B cell (primary cell): ENCODE measurements at regions not wholly inside any gene's neighbourhood (a gene's known extent, or its start where the extent isn't known, plus 50 kb on each side); places are given as distances from the start of the nearest gene placed in this dataset.

Experiments
- ATAC-seq: fragments of 200-7000 bp; cut with Tn5 transposase; one replicate; pipeline ENCODE4 v1.10.0; 2021; ENCODE audit warnings: low read depth, mild to moderate bottlenecking, moderate number of reproducible peaks, moderate library complexity
- CTCF ChIA-PET: fragments of 350-600 bp; sonication (Branson Sonifier 250); formaldehyde crosslinking; loops from one replicate; lab custom pipeline; 2021; ENCODE audit warnings: antibody characterized with exemption, inconsistent platforms; lab: Charles Lee
- POLR2A ChIA-PET: fragments of 350-600 bp; sonication (Branson Sonifier 250); formaldehyde crosslinking; loops from one replicate; lab custom pipeline; 2021; ENCODE audit warnings: antibody characterized with exemption; lab: Charles Lee
- DNase-seq: peaks from one replicate; pipeline ENCODE4 v3.0.0; 2013
- H2AFZ ChIP-seq: 2 replicates; pipeline ENCODE4 v1.6.1; 2012; ENCODE audit warnings: mild to moderate bottlenecking, low read depth, low read length; ENCODE audit not compliant: insufficient read depth, poor library complexity, severe bottlenecking
- H3K27ac ChIP-seq, 2 donors: 1 replicate in 1 of 2; 2 replicates in 1 of 2; pipeline ENCODE4 v1.5.1; 2012 to 2013; ENCODE audit warnings: low read length in 2 of 2, mild to moderate bottlenecking in 2 of 2, moderate library complexity in 1 of 2
- H3K27me3 ChIP-seq, 4 experiments: fragments of 200-600 bp in 1 of 4; sonication (generic) in 1 of 4; replicated peaks in 1 of 4; 1 replicate in 2 of 4; 2 replicates in 2 of 4; pipeline versions ENCODE4 v1.6.1 to v1.7.0; 2013 to 2016; ENCODE audit warnings: low read length in 3 of 4, mild to moderate bottlenecking in 2 of 4, mixed read lengths in 1 of 4, moderate library complexity in 1 of 4; ENCODE audit not compliant: insufficient read depth in 4 of 4, control insufficient read depth in 3 of 4; ENCODE audit errors: control extremely low read depth in 1 of 4
- H3K36me3 ChIP-seq, 2 experiments: replicated peaks in 1 of 2; 1 replicate in 1 of 2; 2 replicates in 1 of 2; pipeline versions ENCODE4 v1.6.1 to v1.7.1; 2013; ENCODE audit warnings: low read length in 1 of 2; ENCODE audit not compliant: insufficient read depth in 2 of 2, control insufficient read depth in 1 of 2; ENCODE audit errors: control extremely low read depth in 1 of 2, extremely low read depth in 1 of 2
- H3K4me1 ChIP-seq, 2 donors: fragments of 200-600 bp in 1 of 2; sonication (generic) in 1 of 2; 1 replicate in 1 of 2; 2 replicates in 1 of 2; pipeline versions ENCODE4 v1.5.1 to v1.6.1; 2013 to 2017; ENCODE audit warnings: low read length in 2 of 2; ENCODE audit not compliant: control insufficient read depth in 2 of 2, insufficient read depth in 2 of 2
- H3K4me2 ChIP-seq: replicated peaks from 2 replicates; pipeline ENCODE3; 2012; ENCODE audit warnings: mild to moderate bottlenecking, low read depth, low read length; ENCODE audit not compliant: poor library complexity, severe bottlenecking
- H3K4me3 ChIP-seq, 5 experiments: fragments of 200-600 bp in 1 of 5; sonication (generic) in 1 of 5; 1 replicate in 3 of 5; 2 replicates in 2 of 5; pipeline versions ENCODE4 v1.5.1 to v1.7.0; 2011 to 2016; ENCODE audit warnings: low read length in 4 of 5, mild to moderate bottlenecking in 4 of 5, low read depth in 2 of 5, control low read depth in 1 of 5, moderate library complexity in 1 of 5; ENCODE audit not compliant: insufficient read depth in 1 of 5; ENCODE audit errors: control extremely low read depth in 1 of 5, extremely low read depth in 1 of 5
- H3K79me2 ChIP-seq: fragments of 200-600 bp; sonication (generic); one replicate; pipeline ENCODE4 v1.6.0; 2016; ENCODE audit warnings: low read length; ENCODE audit not compliant: control insufficient read depth, insufficient read depth
- H3K9ac ChIP-seq: fragments of 200-600 bp; sonication (generic); 2 replicates; pipeline ENCODE4 v1.6.1; 2017; ENCODE audit warnings: mild to moderate bottlenecking, low read length, moderate library complexity
- H3K9me3 ChIP-seq, 3 donors: one replicate each; pipeline versions ENCODE4 v1.6.1 to v1.7.1; 2013; ENCODE audit warnings: low read length in 2 of 3; ENCODE audit not compliant: control insufficient read depth in 2 of 3, insufficient read depth in 1 of 3; ENCODE audit errors: control extremely low read depth in 1 of 3
- H4K20me1 ChIP-seq: 2 replicates; pipeline ENCODE4 v1.6.0; 2012; ENCODE audit warnings: mild to moderate bottlenecking, low read length; ENCODE audit not compliant: insufficient read depth, control insufficient read depth, poor library complexity, severe bottlenecking
- H3K27ac Mint-ChIP-seq: one replicate; pipeline ENCODE4 v1.8.0; 2021; ENCODE audit warnings: mixed read lengths
- H3K27me3 Mint-ChIP-seq: one replicate; pipeline ENCODE4 v1.8.0; 2021; ENCODE audit warnings: mixed read lengths
- H3K4me1 Mint-ChIP-seq: one replicate; pipeline ENCODE4 v1.8.0; 2021; ENCODE audit warnings: mixed read lengths
- H3K4me3 Mint-ChIP-seq: one replicate; pipeline ENCODE4 v1.8.0; 2021; ENCODE audit warnings: mixed read lengths
- H3K9me3 Mint-ChIP-seq: one replicate; pipeline ENCODE4 v1.8.0; 2022; ENCODE audit warnings: mixed read lengths; ENCODE audit not compliant: insufficient read depth
- EZH2 ChIP-seq: IDR thresholded peaks from 2 replicates; pipeline ENCODE4 v1.6.1; 2012; ENCODE audit warnings: borderline replicate concordance, low read depth, mild to moderate bottlenecking, moderate library complexity, low read length; ENCODE audit not compliant: insufficient read depth, poor library complexity, severe bottlenecking
- WGBS: methylation state at CpG from one replicate; pipeline ENCODE4 v1.1.5; 2013; ENCODE audit warnings: missing lambda C conversion rate; ENCODE audit not compliant: insufficient coverage; 5-methylcytosine and 5-hydroxymethylcytosine counted together
- intact Hi-C: fragments of 100-400 bp; cut with micrococcal nuclease; formaldehyde crosslinking; loops from one replicate; pipeline ENCODE4 v1.10.0; 2022
- TF ChIP-seq, protein P1 (sequence below): fragments of 200-600 bp; IDR thresholded peaks from one replicate; pipeline ENCODE4 v1.8.0; 2022; ENCODE audit warnings: antibody characterized with exemption, mild to moderate bottlenecking

DNA sequence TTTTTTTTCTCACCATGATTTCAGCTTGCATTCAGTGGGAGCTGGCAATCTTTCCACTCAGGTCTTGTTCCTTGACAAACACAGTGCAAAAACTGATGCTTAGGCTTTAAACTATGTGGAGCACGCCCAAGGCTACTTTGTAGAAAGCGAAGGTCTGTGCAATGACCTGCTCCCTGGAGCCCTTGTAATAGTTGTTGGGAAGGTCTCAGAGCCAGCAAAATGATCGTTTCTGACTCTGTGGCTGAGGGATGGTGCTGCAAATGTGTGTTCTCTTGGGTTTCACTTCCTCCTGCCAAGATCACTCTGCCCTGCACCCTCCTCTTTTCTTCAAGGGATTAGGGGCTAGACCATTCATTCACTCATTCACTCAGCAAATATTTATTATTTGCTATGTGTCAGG is 249.7 kb upstream of the MAP3K1 start:
- Histone ChIP-seq H3K4me2 (peak overlapping the region; percentile 68), H3K9ac (peak overlapping the region; percentile 19), H3K9me3 (no peaks in the 10 kb centered on the region), H2AFZ (peak overlapping the region; percentile 35), H3K4me3 (peak overlapping the region in 3 of 5 experiments; percentile 6 to 20 (median 9)), H4K20me1 (no peaks in the 10 kb centered on the region), H3K79me2 (no peaks in the 10 kb centered on the region), H3K27me3 (no peaks in the 10 kb centered on the region), H3K4me1 (peaks cover 34 to 35% of the 10 kb centered on the region in 2 donors), H3K36me3 (no peaks in the 10 kb centered on the region), H3K27ac (no peak overlapping the region)
- H3K27me3 Mint-ChIP-seq: no peaks in the 10 kb centered on the region
- peak; percentile 82 for DNase-seq
- CTCF ChIA-PET: interaction anchor here (1.0 to 4.1 kb wide), 12 partner anchors 10 to 295 kb away, joined by 3 to 21 read pairs (median 4); partner anchors contain the start of gene MAP3K1
- peak overlapping the region; percentile 69 for H3K27ac Mint-ChIP-seq
- H3K4me3 Mint-ChIP-seq: peak overlapping the region; percentile 56
- peak; percentile 97 for ATAC-seq
- peaks cover under 1% of the 10 kb centered on the region for H3K9me3 Mint-ChIP-seq
- intact Hi-C loops: loop anchor here (1.0 to 5.0 kb wide), 9 partner anchors 17 to 295 kb away; partner anchors contain the start of gene MAP3K1
- peaks cover 41% of the 10 kb centered on the region for H3K4me1 Mint-ChIP-seq
- POLR2A ChIA-PET: interaction anchor here (0.6 to 3.1 kb wide), 4 partner anchors 15 to 149 kb away, joined by 3 to 13 read pairs (median 4); no protein-coding TSS in a partner anchor
- WGBS: no CpG with 5 or more reads among the region's 3 CpGs
- TF ChIP-seq, protein P1, sequence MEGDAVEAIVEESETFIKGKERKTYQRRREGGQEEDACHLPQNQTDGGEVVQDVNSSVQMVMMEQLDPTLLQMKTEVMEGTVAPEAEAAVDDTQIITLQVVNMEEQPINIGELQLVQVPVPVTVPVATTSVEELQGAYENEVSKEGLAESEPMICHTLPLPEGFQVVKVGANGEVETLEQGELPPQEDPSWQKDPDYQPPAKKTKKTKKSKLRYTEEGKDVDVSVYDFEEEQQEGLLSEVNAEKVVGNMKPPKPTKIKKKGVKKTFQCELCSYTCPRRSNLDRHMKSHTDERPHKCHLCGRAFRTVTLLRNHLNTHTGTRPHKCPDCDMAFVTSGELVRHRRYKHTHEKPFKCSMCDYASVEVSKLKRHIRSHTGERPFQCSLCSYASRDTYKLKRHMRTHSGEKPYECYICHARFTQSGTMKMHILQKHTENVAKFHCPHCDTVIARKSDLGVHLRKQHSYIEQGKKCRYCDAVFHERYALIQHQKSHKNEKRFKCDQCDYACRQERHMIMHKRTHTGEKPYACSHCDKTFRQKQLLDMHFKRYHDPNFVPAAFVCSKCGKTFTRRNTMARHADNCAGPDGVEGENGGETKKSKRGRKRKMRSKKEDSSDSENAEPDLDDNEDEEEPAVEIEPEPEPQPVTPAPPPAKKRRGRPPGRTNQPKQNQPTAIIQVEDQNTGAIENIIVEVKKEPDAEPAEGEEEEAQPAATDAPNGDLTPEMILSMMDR: no peak
- no peak for TF ChIP-seq EZH2

DNA sequence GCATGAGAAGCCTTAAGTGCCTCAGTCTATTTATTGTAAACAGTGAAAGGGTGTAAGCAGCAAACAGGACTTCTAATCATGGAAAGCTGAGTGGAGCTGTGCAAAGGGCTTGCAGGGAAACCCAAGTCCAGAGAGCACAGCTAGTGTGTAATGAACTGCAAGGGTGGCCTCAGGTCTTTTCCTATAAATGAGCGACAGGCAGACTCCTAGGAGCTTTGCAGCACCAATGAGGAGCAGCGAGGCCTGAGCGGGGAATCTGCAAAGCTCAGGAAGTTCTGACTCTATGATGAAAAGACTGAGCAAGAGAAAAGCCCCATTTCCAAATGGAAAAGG is 250.1 kb upstream of the MAP3K1 start:
- DNase-seq (no peak), ATAC-seq (no peak)
- H3K27ac ChIP-seq: no peak overlapping the region
- ChIA-PET POLR2A (interaction anchor here (0.6 to 3.1 kb wide), 6 partner anchors 15 to 150 kb away, joined by 3 to 13 read pairs (median 4); no protein-coding TSS in a partner anchor), CTCF (interaction anchor here (1.0 to 4.1 kb wide), 12 partner anchors 10 to 294 kb away, joined by 3 to 21 read pairs (median 4); partner anchors contain the start of gene MAP3K1)
- peaks cover 34 to 35% of the 10 kb centered on the region in 2 donors for H3K4me1 ChIP-seq
- H3K4me3 ChIP-seq: peak overlapping the region in 2 of 5 experiments; percentile 9 to 20
- no peak for TF ChIP-seq EZH2
- TF ChIP-seq, protein P1: no peak
- no peaks in the 10 kb centered on the region for H4K20me1 ChIP-seq
- no peaks in the 10 kb centered on the region for H3K9me3 ChIP-seq
- WGBS: 91% methylated on average over 3 of the region's 3 CpGs
- H3K79me2 ChIP-seq: no peaks in the 10 kb centered on the region
- no peaks in the 10 kb centered on the region for H3K27me3 Mint-ChIP-seq
- H3K36me3 ChIP-seq: no peaks in the 10 kb centered on the region
- peak overlapping the region; percentile 19 for H3K9ac ChIP-seq
- peak overlapping the region; percentile 59 for H3K27ac Mint-ChIP-seq
- H2AFZ ChIP-seq: peak overlapping the region; percentile 35
- H3K9me3 Mint-ChIP-seq: peaks cover 2% of the 10 kb centered on the region
- H3K27me3 ChIP-seq: no peaks in the 10 kb centered on the region
- H3K4me3 Mint-ChIP-seq: peak overlapping the region; percentile 56
- intact Hi-C loops: loop anchor here (1.0 to 5.0 kb wide), 7 partner anchors 23 to 250 kb away; partner anchors contain the start of gene MAP3K1
- peak overlapping the region; percentile 68 for H3K4me2 ChIP-seq
- H3K4me1 Mint-ChIP-seq: peaks cover 41% of the 10 kb centered on the region
